GM19099 (cell line): ENCODE measurements at regions not wholly inside any gene's neighbourhood (a gene's known extent, or its start where the extent isn't known, plus 50 kb on each side); places are given as distances from the start of the nearest gene placed in this dataset.

ENCODE experiments used
- POLR2A ChIP-seq: IDR thresholded peaks from 3 replicates; pipeline ENCODE4 v1.6.1; 2011; ENCODE audit warnings: low read depth; ENCODE audit not compliant: insufficient read length; ENCODE audit errors: extremely low read depth

DNA sequence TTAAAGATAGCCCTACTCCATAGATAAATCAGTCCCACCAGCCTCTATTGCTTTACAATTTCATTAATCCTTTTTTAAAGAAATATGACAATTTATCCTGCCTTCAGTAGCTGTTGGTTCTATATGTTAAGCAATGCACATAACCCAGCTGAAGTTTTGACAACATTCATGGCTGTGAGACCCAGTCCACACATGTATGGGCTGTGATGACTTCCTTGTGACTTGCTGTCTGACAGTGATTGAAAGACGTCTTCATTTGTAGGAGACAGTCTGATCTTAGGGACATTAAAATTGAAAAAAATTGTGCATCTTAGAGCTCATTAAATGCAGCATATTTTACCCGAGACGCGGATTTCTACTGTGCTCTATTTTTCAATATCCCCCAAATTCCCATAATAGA, 252.0 kb upstream of the ASIC2 start:
- no peak for TF ChIP-seq POLR2A

DNA sequence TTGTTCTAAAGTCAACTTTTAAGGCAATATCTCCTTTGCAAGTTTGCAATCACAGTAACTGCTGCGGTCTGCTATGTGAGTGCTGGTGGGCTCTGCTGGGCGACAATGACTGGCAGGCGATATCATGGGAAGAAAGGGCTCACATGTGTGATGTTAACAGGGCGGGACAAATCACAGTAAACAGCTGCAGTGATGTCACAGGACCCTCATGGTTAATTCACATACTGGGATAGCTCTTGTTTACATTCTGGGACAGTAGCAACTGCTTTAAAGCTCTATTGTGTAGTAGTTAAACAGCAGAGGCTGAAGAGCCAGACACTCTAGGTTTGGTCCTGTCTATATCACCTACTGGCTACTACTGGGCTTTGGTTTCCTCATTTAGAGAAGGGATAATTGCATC, 257.2 kb upstream of the ASIC2 start:
- no peak for TF ChIP-seq POLR2A

DNA sequence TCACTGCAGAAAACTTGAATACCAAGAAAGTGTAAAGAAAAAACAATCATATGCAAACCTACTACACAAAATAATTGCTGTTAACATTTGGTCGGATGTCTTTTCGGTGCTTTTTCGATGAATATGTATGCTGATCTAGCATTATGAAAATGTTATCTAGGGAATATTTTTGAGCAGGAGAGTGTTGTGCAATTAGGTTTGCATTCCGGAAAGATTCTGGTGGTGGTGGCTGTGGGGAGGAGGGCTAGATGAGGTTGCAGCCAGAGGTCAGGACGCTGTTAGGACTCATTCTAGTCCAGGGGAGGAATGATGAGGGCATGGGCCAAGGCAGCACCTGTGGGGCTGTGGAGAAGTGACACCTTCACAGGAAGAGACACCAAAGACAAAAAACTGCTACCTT, 258.0 kb upstream of the ASIC2 start:
- no peak for TF ChIP-seq POLR2A

DNA sequence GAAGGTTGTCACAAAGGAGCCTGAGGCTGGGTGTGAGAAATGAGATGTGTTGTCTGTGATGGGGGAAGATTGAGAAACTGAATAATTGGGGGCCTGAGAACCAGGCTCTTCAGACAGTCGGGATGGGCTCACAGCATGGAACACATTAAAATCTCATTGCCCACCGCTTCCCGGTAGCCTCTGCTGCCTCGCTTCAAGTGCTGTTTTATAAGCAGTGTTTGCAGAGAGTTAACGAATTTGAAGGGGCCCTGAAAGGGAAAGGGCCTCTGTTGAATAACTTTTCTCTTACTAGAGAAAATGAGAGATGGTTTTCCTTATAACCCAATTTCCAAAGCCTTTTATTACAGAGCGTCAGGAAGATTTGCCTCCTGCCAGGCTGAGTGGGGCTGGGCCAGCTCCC, 258.8 kb upstream of the ASIC2 start:
- TF ChIP-seq POLR2A: no peak

DNA sequence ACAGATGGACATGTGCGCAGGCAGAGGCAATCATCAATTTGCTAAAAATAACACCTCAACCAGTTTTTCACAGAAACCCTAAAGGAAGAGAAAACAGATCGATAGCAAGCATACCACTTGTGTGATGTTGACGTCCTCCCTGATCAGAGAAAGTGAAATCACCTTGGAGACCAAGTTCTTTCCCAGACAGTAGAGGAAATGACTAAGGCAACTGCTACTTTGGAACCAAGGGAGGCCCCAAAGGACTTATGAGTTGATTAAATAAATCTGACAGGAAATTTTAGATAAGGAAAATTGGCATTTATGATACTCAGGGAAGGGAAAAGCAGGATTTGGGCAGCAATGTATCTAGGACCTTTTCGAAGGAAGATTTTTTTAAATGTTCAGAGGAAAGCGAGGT, 267.1 kb upstream of the ASIC2 start:
- no peak for TF ChIP-seq POLR2A

DNA sequence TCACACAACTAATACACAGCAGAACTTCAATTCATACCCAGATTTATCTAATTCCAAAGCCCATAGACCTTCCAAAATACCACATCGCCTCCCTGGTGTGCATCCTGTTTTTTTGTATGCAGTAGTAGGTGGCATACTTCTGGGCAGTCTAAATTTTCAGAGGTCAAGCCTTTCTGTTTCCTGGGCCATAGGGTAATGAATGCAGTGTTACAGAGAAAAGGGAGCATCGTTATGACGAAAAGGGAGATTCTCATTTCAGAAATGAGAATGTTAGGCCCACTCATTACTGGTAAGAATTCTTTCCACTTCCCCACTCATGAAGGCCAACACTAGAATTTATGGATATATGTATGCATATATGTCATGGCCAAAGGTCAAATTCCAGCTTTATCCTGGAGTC, 267.8 kb upstream of the ASIC2 start:
- no peak for TF ChIP-seq POLR2A

DNA sequence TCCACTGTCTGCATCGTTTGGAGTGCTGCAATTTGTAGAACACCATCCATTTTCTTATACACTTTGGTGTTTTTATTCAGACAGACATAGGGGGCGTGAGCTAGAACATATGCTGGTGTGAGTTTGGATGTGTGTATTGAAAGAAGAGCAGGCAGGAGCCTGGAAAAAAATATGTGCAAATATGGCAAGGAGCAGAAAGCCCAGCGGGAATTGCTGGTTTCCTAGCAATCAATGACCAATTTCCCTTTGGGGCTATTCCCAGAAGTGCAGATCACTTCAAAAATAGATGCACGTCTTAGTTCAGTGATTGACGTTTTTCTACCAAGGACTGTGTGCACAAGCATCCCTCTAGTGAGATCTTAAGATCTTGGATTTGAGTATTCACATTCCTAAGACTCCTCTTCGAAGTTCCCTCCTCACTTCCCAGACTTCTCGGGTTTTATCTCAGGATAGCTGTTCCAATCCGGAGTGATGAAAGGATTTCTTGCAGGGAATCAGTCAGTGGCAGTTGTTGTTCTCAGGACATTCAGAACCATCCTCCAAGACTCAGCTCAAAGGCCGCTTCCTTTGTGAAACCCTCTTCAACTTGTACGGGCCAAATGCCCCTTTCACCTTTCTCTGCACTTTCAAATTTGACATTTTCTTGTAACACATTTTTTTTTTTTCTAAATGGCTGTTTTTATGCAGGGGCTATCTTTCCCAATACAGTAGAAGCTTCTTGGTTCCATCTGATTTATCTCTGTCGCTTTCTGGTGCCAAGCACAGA, 268.7 kb upstream of the ASIC2 start:
- TF ChIP-seq POLR2A: no peak

DNA sequence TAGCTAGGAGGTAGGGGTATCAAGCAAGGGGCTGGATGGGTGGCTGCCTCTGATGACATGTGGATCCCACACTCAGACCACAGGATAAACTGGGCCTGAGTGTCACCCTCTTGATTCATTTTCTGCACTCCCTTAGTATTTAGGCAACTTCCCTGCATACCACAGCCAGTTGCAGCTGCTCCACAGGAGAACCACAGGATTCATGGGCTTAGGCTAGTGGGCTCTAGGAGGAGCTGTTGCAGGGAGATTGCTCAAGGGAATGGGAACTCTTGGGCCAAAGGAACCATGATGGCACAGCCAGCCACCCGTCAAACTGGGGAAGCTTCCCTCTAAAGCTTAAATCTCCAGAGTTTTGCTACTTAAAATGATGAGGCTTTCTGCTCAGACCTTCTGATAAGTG, 269.7 kb upstream of the ASIC2 start:
- TF ChIP-seq POLR2A: no peak

DNA sequence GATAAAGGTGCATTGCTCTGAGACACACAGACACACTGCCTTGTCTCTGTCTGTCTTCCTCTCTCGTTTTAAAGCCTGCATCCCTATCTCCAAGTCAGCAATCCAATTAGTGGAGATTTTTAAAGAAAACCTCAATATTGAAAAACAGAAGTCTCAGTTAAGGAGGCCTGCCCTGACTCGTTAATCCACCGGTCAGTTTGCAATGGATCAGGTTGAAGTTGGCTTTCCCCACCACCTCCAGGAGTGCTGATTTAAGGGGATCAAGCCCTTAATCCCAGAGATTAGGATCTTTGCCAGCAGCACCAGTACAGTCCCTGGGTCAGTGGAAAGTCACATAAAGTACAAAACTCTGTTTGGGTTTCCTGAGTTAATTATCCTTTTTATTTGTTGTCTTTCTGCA, 271.1 kb upstream of the ASIC2 start:
- no peak for TF ChIP-seq POLR2A

DNA sequence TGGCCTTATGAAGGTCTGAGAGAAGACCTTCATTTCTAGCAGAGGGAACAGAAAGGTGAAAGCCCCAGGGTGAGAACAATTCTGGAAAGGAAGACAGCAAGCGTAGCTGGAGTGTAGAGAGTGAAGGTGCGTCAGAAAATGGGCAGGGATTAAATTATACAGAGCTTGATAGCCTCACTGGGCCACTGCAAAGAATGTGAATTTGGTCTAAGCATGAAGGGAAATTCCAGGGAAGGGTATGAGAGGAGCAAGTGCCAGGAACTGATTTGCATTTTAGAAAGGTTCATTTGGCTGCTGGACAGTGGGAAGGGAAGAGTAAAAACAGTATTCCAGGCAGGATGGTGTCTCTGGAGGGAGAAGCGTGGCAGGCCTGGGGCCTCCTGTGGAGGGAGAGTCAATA, 274.1 kb upstream of the ASIC2 start:
- no peak for TF ChIP-seq POLR2A

DNA sequence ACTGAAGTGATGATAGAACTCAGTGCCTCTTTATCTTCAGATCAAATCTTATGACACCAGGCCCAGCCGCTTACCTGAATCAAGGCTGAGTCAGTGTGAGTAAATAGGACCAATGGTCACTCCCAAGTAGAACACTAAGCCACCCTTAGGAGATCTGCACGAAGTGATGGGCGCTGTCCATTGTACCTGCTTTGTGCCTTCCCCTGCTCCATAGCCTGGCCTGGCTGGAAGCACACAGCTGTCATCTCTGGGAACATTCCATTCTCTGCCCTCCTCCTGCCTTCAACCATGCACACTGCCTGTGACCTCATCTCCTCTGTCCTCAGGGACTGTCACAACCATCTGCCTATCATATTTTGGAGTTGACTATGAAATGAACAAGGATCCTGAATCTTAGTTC, 279.5 kb upstream of the ASIC2 start:
- TF ChIP-seq POLR2A: no peak

DNA sequence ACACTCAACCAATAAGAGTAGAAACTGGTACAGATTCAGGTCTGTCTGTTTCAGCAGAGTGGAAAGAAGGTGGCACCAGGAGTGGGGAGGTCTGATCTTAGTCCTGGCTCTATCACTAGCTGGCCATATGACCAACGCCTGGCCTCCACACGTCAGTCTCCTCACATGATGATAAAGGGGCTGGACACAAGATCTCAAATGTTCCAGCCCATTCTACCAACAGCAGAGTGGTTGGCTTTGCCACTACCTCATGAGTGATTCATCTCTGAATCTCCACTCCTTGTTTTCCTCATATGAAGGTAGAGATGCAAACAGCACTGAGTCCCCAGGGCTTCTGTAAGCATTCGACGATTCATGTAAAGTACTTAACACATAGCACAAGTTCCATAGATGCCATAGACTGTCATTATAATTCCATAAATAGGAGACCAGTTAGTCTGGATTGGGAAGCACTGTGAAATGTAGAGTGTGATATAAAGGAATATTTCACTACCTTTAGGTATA, 281.9 kb upstream of the ASIC2 start:
- TF ChIP-seq POLR2A: no peak

DNA sequence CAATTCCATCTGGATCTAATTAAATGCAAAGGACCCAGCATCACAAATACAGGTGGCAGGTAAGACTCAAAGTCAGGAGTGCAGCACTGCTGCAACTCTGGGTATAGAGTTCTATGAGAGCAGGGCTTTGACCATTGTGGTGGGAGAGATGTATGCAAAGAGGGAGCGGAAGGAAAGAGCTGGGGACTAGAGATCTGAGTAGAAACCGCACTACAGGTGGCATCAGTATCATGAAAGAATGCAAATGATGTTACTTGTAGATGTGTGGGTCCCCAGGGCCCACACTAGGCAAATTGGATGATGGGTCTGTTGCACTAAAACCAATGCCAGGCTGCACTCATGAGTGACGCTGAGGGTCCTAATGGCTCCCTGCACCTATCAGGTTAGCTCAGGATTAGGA, 287.1 kb upstream of the ASIC2 start:
- no peak for TF ChIP-seq POLR2A

DNA sequence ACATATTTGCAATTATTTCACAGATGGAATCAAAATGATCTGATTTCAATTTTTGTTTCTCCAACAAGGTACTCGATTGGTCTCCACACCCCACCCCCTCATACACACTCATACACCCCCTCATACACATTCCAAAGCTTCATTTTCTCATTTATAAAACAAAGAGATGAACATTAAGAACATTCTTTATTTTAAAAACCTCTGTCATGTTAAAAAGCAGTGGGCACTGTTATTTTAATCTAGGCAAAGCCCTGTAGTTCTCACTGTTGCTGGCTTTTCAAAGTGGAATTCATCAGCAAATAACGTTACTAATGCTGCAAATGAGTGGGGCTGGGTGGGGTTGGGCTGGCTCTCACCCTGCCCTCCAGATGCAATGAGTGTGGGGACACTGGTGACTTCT, 289.6 kb upstream of the ASIC2 start:
- TF ChIP-seq POLR2A: no peak

DNA sequence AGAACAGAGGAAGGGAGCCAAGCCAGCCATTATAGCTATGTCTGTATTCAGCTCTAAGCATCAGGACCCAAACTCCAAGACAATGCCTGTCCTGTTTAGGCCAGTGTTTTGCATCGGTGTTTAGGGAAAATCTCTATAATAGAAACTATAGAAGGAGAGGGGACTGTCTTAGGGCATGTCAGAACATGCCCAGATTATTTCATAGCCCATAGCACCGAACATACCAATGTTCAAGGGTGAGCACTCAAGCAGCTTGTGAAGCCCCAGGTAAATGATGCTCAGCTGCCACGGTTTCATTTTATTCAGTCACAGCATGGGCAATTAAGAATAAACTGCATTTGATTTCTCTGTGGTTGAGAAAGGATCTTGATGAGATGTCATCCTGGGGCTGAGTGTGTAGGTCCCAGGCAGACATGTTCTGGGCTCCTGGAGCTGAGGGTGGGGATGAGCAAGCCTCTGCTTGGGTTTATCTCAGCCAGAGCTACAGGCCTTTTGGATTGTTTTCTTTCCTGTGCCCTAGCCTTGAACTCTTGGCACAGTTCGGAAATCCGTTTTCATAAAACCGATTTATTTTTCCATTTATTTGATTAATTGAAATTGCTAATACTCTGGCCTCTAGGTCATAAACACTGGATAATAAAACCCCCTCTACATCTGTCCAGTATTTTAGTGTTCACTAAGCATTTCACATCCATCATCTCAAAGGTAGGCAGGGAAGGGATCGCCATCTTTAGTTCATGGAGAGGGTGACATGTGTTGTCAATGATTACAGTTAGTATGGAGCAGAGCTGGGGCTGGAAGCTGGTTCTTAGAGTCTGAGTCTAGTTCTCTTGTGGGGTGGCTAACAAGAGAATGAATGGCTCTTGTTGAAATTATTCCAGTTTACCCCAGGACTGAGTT, 290.7 kb upstream of the ASIC2 start:
- TF ChIP-seq POLR2A: no peak

DNA sequence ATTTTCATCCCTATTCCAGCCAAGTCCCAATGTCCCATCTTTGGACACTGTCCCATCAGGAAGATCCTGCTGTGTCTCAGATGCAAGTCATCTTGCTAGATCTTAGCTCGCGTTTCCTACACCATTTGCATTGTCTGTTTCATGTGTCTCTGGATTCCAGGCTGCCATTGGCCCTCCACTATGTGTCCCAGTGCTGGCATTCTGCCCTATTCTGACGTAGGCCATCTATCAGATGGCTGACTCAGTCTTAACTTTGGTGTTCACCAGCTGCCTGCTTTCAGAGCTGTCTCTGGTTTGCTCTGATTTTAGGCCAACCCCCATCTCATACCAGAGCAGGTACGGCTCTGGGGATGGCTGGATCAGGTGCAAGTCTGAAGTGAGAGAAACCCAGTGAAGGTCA, 300.9 kb upstream of the ASIC2 start:
- TF ChIP-seq POLR2A: no peak
